GM21825 (cell line): ENCODE measurements at regions not wholly inside any gene's neighbourhood (a gene's known extent, or its start where the extent isn't known, plus 50 kb on each side); places are given as distances from the start of the nearest gene placed in this dataset.
"Not testable (repeated sequence)": the region's sequence is repeated elsewhere in the genome, so short reads cannot be mapped to it uniquely, and the experiment has no call there.

ENCODE experiments used
- ATAC-seq: cut with Tn5 transposase; IDR thresholded peaks from one replicate; pipeline ENCODE4 v1.9.1; 2021; ENCODE audit warnings: mild to moderate bottlenecking, moderate library complexity; ENCODE audit not compliant: unreplicated experiment

GRCh38 chr11:37282367-37282766 lies 684.3 kb upstream of the RAG2 start:
- no peak for ATAC-seq

- ATAC-seq: no peak
Observed at GRCh38 chr11:37280200-37280599, 682.2 kb upstream of the RAG2 start.

- no peak for ATAC-seq
Observed at GRCh38 chr11:37277896-37278465, 679.9 kb upstream of the RAG2 start.

GRCh38 chr11:37264783-37265182 lies 666.7 kb upstream of the RAG2 start:
- no peak for ATAC-seq

- ATAC-seq: no peak
Observed at GRCh38 chr11:37264060-37264459, 666.0 kb upstream of the RAG2 start.

GRCh38 chr11:37263467-37263866 lies 665.4 kb upstream of the RAG2 start:
- ATAC-seq: not testable (repeated sequence)

GRCh38 chr11:37259734-37260133 lies 661.7 kb upstream of the RAG2 start:
- ATAC-seq: no peak

- ATAC-seq: no peak
Observed at GRCh38 chr11:37248145-37248544, 650.1 kb upstream of the RAG2 start.

GRCh38 chr11:37246092-37246491 lies 648.1 kb upstream of the RAG2 start:
- ATAC-seq: not testable (repeated sequence)

GRCh38 chr11:37230865-37231264 lies 632.8 kb upstream of the RAG2 start:
- ATAC-seq: no peak

GRCh38 chr11:37223962-37224361 lies 625.9 kb upstream of the RAG2 start:
- ATAC-seq: no peak

- ATAC-seq: no peak
Observed at GRCh38 chr11:37203006-37203405, 605.0 kb upstream of the RAG2 start.

GRCh38 chr11:37199082-37199481 lies 601.0 kb upstream of the RAG2 start:
- no peak for ATAC-seq

GRCh38 chr11:37184326-37184725 lies 586.3 kb upstream of the RAG2 start:
- ATAC-seq: no peak

- ATAC-seq: no peak
Observed at GRCh38 chr11:37182031-37182430, 584.0 kb upstream of the RAG2 start.

- ATAC-seq: no peak
Observed at GRCh38 chr11:37177721-37178120, 579.7 kb upstream of the RAG2 start.

GRCh38 chr11:37171451-37171850 lies 573.4 kb upstream of the RAG2 start:
- no peak for ATAC-seq

- no peak for ATAC-seq
Observed at GRCh38 chr11:37170311-37170710, 572.3 kb upstream of the RAG2 start.

- not testable (repeated sequence) for ATAC-seq
Observed at GRCh38 chr11:37145434-37145833, 547.4 kb upstream of the RAG2 start.

- no peak for ATAC-seq
Observed at GRCh38 chr11:37142591-37142990, 544.6 kb upstream of the RAG2 start.

- ATAC-seq: no peak
Observed at GRCh38 chr11:37141707-37142106, 543.7 kb upstream of the RAG2 start.

- not testable (repeated sequence) for ATAC-seq
Observed at GRCh38 chr11:37135606-37136005, 537.6 kb upstream of the RAG2 start.

- no peak for ATAC-seq
Observed at GRCh38 chr11:37134637-37135036, 536.6 kb upstream of the RAG2 start.
